Thoracic aorta (tissue), 2 donors: ENCODE measurements at regions not wholly inside any gene's neighbourhood (a gene's known extent, or its start where the extent isn't known, plus 50 kb on each side); places are given as distances from the start of the nearest gene placed in this dataset.

Experiments used
- ATAC-seq: fragments of 150-250 bp; one replicate; pipeline ENCODE4 v1.8.0; 2017; ENCODE audit warnings: low read depth; ENCODE audit not compliant: insufficient number of reproducible peaks, low FRiP score
- DNase-seq: peaks from one replicate; pipeline ENCODE4 v3.0.0-alpha.2; 2020; ENCODE audit warnings: low spot score
- H3K27ac ChIP-seq, 2 donors: fragments of 200-600 bp; sonication (generic); 1 replicate in 1 of 2; 2 replicates in 1 of 2; pipeline ENCODE4 v1.5.1; 2016; ENCODE audit warnings: mild to moderate bottlenecking in 2 of 2, moderate library complexity in 2 of 2
- H3K27me3 ChIP-seq: fragments of 200-600 bp; sonication (generic); replicated peaks from 2 replicates; pipeline ENCODE4 v1.6.0; 2016; ENCODE audit warnings: mild to moderate bottlenecking; ENCODE audit not compliant: insufficient read depth
- H3K36me3 ChIP-seq: fragments of 200-600 bp; sonication (generic); one replicate; pipeline ENCODE4 v1.5.1; 2016
- H3K4me1 ChIP-seq, 2 donors: fragments of 200-600 bp; sonication (generic); 1 replicate in 1 of 2; 2 replicates in 1 of 2; pipeline versions ENCODE4 v1.5.1 to v1.6.0; 2016; ENCODE audit warnings: low read depth in 2 of 2, mild to moderate bottlenecking in 1 of 2; ENCODE audit not compliant: control insufficient read depth in 1 of 2
- H3K4me3 ChIP-seq: fragments of 200-600 bp; sonication (generic); 2 replicates; pipeline ENCODE4 v1.5.1; 2016; ENCODE audit warnings: mild to moderate bottlenecking
- H3K9me3 ChIP-seq: fragments of 200-600 bp; sonication (generic); 2 replicates; pipeline ENCODE4 v1.5.1; 2016
- TF ChIP-seq, protein P1 (sequence below): fragments of 200-600 bp; sonication (generic); IDR thresholded peaks from one replicate; pipeline ENCODE4 v1.5.1; 2019; ENCODE audit warnings: antibody characterized with exemption

DNA sequence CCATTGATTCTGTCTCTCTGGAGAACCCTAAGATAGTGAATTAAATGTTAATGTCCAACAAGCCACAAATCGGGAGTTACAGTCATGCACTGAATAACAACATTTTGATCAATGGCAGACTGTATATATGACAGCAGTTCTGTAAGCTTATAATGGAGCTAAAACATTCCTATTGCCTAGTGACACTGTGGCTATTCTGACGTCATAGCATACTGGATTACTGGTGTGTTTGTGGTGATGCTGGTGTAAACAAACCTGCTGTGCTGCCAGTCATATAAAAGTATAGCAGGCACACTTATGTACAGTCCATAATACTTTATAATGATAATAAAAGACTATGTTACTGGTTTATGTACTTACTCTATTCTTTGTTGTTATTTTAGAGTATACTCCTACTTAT, 56.7 kb upstream of the BICD1 start:
- no peaks in the 10 kb centered on the region for H3K36me3 ChIP-seq
- no peaks in the 10 kb centered on the region for H3K27me3 ChIP-seq
- H3K27ac ChIP-seq = no peak overlapping the region
- no peak for ATAC-seq
- TF ChIP-seq, protein P1, sequence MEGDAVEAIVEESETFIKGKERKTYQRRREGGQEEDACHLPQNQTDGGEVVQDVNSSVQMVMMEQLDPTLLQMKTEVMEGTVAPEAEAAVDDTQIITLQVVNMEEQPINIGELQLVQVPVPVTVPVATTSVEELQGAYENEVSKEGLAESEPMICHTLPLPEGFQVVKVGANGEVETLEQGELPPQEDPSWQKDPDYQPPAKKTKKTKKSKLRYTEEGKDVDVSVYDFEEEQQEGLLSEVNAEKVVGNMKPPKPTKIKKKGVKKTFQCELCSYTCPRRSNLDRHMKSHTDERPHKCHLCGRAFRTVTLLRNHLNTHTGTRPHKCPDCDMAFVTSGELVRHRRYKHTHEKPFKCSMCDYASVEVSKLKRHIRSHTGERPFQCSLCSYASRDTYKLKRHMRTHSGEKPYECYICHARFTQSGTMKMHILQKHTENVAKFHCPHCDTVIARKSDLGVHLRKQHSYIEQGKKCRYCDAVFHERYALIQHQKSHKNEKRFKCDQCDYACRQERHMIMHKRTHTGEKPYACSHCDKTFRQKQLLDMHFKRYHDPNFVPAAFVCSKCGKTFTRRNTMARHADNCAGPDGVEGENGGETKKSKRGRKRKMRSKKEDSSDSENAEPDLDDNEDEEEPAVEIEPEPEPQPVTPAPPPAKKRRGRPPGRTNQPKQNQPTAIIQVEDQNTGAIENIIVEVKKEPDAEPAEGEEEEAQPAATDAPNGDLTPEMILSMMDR = no peak
- no peak for DNase-seq
- no peaks in the 10 kb centered on the region for H3K9me3 ChIP-seq
- no peaks in the 10 kb centered on the region for H3K4me1 ChIP-seq
- H3K4me3 ChIP-seq = no peak overlapping the region

DNA sequence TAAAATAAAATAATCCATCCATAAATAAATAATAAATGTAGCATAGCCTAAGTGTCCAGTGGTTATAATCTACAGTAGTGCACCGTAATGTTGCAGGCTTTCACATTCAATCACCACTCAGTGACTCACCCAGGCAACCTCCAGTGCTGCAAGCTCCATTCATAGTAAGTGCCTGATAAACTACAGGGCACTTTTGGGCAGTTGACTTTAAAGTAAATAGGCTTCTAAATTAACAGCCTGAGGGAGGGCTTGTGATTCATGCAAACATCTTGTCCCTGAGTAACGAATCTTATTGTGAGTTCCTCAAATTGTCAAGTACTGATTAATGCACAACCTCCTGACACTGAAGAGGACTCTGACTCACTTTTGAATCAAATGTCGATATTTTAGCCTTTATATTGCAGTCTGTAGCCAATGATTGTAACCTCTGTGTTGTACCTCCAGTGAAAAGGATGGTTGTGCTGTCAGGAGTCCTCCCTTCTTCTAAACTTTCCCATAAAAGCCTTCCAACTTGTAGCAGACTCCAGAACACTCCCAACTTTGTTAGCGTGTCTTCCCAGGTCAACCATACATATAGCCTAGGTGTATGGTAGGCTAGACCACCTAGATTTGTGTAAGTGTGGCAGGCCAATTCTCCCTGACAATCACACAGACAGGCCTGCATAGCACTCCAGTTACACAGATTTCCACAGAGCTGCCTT, 55.0 kb upstream of the BICD1 start:
- Histone ChIP-seq H3K27ac (no peak overlapping the region), H3K36me3 (no peaks in the 10 kb centered on the region), H3K27me3 (no peaks in the 10 kb centered on the region), H3K4me3 (no peak overlapping the region), H3K9me3 (no peaks in the 10 kb centered on the region), H3K4me1 (no peaks in the 10 kb centered on the region)
- DNase-seq (no peak), ATAC-seq (no peak)
- TF ChIP-seq, protein P1 = no peak

DNA sequence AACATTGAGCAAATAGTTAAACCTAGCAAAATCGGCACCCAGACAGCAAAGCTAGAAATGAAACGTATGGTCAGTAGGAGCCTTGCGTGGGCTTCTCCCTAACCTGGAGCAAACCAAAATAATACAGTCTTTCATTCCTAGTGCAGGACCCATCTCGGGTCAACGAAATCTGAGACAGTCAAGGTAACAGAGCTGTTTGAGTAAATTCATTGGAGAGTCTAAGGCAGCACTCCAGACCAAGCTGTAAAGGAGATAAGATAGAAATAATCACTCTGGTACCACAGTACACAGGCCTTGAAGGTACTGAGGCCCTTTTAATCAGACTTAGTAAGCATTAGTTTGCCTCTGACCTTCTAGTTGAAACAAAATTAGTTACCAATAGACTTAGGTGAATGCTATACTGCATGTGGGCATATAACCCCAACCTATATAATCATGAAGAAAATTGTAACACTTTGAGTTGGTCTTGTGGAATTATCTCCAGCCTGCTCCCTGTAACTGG, 54.4 kb upstream of the BICD1 start:
- TF ChIP-seq, protein P1 = no peak
- no peak overlapping the region for H3K4me3 ChIP-seq
- no peak for DNase-seq
- no peak for ATAC-seq
- no peaks in the 10 kb centered on the region for H3K4me1 ChIP-seq
- no peaks in the 10 kb centered on the region for H3K9me3 ChIP-seq
- no peaks in the 10 kb centered on the region for H3K36me3 ChIP-seq
- H3K27me3 ChIP-seq = no peaks in the 10 kb centered on the region
- no peak overlapping the region for H3K27ac ChIP-seq

DNA sequence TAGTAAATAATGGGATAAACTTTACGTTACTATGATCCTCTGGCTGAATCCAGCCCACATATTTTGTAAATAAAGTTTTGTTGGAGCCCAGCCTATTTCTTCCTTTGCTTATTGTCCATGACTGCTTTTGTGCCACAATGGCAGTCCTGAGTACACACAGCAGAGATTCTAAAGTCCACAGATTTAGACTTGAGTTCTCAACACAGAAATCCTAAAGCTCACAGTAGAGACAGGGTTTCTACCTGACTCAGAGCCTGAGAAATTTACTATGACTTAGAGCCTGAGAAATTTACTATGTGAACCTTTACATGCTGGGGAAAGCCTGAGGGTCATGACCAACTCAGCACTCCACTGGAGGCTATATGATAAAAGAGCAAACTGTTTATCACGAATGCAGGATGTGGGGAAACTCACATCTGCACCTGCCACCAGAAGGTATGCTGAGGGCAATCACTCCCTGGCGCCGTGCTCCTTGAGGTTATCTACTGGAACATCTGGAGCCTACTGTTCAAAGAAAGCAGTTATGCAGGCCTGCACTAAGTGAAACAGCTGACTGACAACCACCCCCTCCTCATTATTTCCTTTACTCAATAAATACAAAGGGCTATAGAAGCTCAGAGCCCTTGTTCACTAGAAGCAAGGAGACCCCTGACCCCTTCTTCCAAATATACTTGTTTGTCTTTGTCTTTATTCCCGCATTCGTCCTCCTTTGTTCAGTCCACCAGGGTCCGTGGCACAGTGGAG, 52.6 kb upstream of the BICD1 start:
- Histone ChIP-seq H3K4me1 (no peaks in the 10 kb centered on the region), H3K27ac (no peak overlapping the region), H3K9me3 (no peaks in the 10 kb centered on the region), H3K27me3 (no peaks in the 10 kb centered on the region), H3K36me3 (no peaks in the 10 kb centered on the region), H3K4me3 (no peak overlapping the region)
- ATAC-seq = no peak
- DNase-seq = no peak
- TF ChIP-seq, protein P1 = no peak
